CD14-positive monocyte (primary cell): ENCODE measurements at regions not wholly inside any gene's neighbourhood (a gene's known extent, or its start where the extent isn't known, plus 50 kb on each side); places are given as distances from the start of the nearest gene placed in this dataset.

Source experiments
- DNase-seq, 3 donors: peaks; one replicate each; pipeline ENCODE4 v3.0.0-alpha.2; 2011 to 2022
- H2AFZ ChIP-seq: 2 replicates; pipeline ENCODE4 v1.6.0; 2012; ENCODE audit warnings: mild to moderate bottlenecking, low read depth, low read length, inconsistent platforms; ENCODE audit not compliant: insufficient read depth, poor library complexity, severe bottlenecking
- H3K27ac ChIP-seq, 2 donors: 1 replicate in 1 of 2; 2 replicates in 1 of 2; pipeline ENCODE4 v1.5.1; 2012 to 2013; ENCODE audit warnings: low read length in 2 of 2, control low read depth in 1 of 2, inconsistent platforms in 1 of 2, low read depth in 1 of 2, mild to moderate bottlenecking in 1 of 2
- H3K27me3 ChIP-seq, 2 donors: one replicate each; pipeline versions ENCODE4 v1.6.0 to v1.6.1; 2011 to 2013; ENCODE audit warnings: low read length in 2 of 2; ENCODE audit not compliant: control insufficient read depth in 2 of 2, insufficient read depth in 2 of 2
- H3K36me3 ChIP-seq, 2 donors: replicated peaks in 1 of 2; 1 replicate in 1 of 2; 2 replicates in 1 of 2; pipeline versions ENCODE4 v1.5.1 to v1.6.1; 2012 to 2013; ENCODE audit warnings: low read length in 2 of 2, control low read depth in 1 of 2, inconsistent platforms in 1 of 2, mild to moderate bottlenecking in 1 of 2; ENCODE audit not compliant: insufficient read depth in 2 of 2, control insufficient read depth in 1 of 2
- H3K4me1 ChIP-seq, 2 donors: 1 replicate in 1 of 2; 2 replicates in 1 of 2; pipeline versions ENCODE4 v1.5.1 to v1.6.1; 2012 to 2013; ENCODE audit warnings: low read length in 2 of 2, control low read depth in 1 of 2, inconsistent platforms in 1 of 2, mild to moderate bottlenecking in 1 of 2, moderate library complexity in 1 of 2; ENCODE audit not compliant: insufficient read depth in 2 of 2, control insufficient read depth in 1 of 2
- H3K4me2 ChIP-seq: replicated peaks from 2 replicates; pipeline ENCODE3; 2012; ENCODE audit warnings: low read length, moderate library complexity, mild to moderate bottlenecking; ENCODE audit not compliant: poor library complexity, severe bottlenecking; ENCODE audit errors: extremely low read depth
- H3K4me3 ChIP-seq, 3 experiments: fragments of 200-600 bp in 1 of 3; sonication (generic) in 1 of 3; replicated peaks in 1 of 3; 1 replicate in 2 of 3; 2 replicates in 1 of 3; pipeline ENCODE4 v1.5.1; 2011 to 2013; ENCODE audit warnings: low read length in 3 of 3, mild to moderate bottlenecking in 3 of 3, control low read depth in 2 of 3, low read depth in 2 of 3, inconsistent platforms in 1 of 3, moderate library complexity in 1 of 3
- H3K79me2 ChIP-seq: 2 replicates; pipeline ENCODE4 v1.6.0; 2012; ENCODE audit warnings: mild to moderate bottlenecking, control low read depth, inconsistent platforms, low read length, moderate library complexity; ENCODE audit not compliant: insufficient read depth
- H3K9ac ChIP-seq: 2 replicates; pipeline ENCODE4 v1.6.0; 2017; ENCODE audit warnings: low read length, mild to moderate bottlenecking; ENCODE audit not compliant: insufficient read depth, poor library complexity, severe bottlenecking
- H3K9me3 ChIP-seq, 2 donors: replicated peaks in 1 of 2; 1 replicate in 1 of 2; 2 replicates in 1 of 2; pipeline versions ENCODE4 v1.5.1 to v1.6.1; 2012 to 2013; ENCODE audit warnings: low read length in 2 of 2, control low read depth in 1 of 2; ENCODE audit not compliant: control insufficient read depth in 1 of 2, insufficient read depth in 1 of 2
- H4K20me1 ChIP-seq: 2 replicates; pipeline ENCODE4 v1.6.0; 2012; ENCODE audit warnings: mild to moderate bottlenecking, low read length, control low read depth, moderate library complexity; ENCODE audit not compliant: insufficient read depth
- H3K27ac Mint-ChIP-seq, 7 donors: one replicate each; pipeline ENCODE4 v1.8.0; 2020; ENCODE audit warnings: mild to moderate bottlenecking in 7 of 7, mixed read lengths in 7 of 7, moderate library complexity in 6 of 7, inconsistent platforms in 2 of 7
- H3K27me3 Mint-ChIP-seq, 3 donors: one replicate each; pipeline ENCODE4 v1.8.0; 2021 to 2022; ENCODE audit warnings: low read depth in 3 of 3, mild to moderate bottlenecking in 3 of 3, mixed read lengths in 3 of 3, moderate library complexity in 3 of 3, inconsistent platforms in 1 of 3
- H3K36me3 Mint-ChIP-seq, 2 donors: one replicate each; pipeline ENCODE4 v1.8.0; 2020; ENCODE audit warnings: mixed read lengths in 2 of 2, inconsistent platforms in 1 of 2, mild to moderate bottlenecking in 1 of 2
- H3K4me1 Mint-ChIP-seq: one replicate; pipeline ENCODE4 v1.8.0; 2020; ENCODE audit warnings: mild to moderate bottlenecking, mixed read lengths
- H3K4me3 Mint-ChIP-seq, 2 donors: one replicate each; pipeline ENCODE4 v1.8.0; 2020; ENCODE audit warnings: mild to moderate bottlenecking in 2 of 2, mixed read lengths in 2 of 2, moderate library complexity in 1 of 2
- H3K9me3 Mint-ChIP-seq, 7 donors: one replicate each; pipeline ENCODE4 v1.8.0; 2020 to 2022; ENCODE audit warnings: mixed read lengths in 7 of 7, mild to moderate bottlenecking in 6 of 7, moderate library complexity in 6 of 7, inconsistent platforms in 2 of 7
- CTCF ChIP-seq: fragments of 200-600 bp; IDR thresholded peaks from one replicate; pipeline ENCODE4 v1.8.0; 2022; ENCODE audit warnings: antibody characterized with exemption, mild to moderate bottlenecking
- WGBS: methylation state at CpG from one replicate; pipeline ENCODE4 v1.1.5; 2013; ENCODE audit warnings: missing lambda C conversion rate; ENCODE audit not compliant: insufficient coverage; 5-methylcytosine and 5-hydroxymethylcytosine counted together
- intact Hi-C, 2 donors: fragments of 100-400 bp; cut with micrococcal nuclease; formaldehyde crosslinking; loops; one replicate each; pipeline versions ENCODE4 v1.15.0 to v1.15.1; 2023

DNA sequence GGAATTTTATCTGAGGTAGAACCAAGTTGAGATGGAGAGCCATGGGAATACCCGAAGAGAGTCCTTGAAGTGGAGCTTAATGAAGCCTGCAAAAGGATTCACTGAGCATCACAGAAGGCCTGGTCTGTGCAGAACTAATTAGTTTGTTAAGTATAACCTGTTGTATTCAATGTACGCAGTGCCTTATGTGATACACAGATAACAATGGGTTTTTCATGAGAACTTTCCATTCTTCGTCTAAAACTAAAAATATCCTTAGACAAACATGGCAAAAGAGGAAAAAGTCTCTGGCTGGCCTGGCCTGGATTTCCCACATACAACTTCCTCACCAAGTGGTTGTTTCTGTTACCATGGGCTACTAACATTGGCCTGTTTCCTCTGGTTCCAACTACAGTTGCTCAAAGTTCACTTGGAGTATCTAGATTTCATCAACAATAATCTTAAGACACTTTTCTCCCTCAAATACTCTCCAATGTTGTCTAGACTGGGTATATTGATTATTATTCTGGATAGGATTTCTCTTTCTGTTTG is 237.6 kb upstream of the ZNF462 start:
- no peak overlapping the region for H3K27ac Mint-ChIP-seq
- Histone ChIP-seq H3K27me3 (no peaks in the 10 kb centered on the region), H3K9ac (no peak overlapping the region), H3K79me2 (no peaks in the 10 kb centered on the region), H3K9me3 (no peaks in the 10 kb centered on the region), H3K36me3 (no peaks in the 10 kb centered on the region), H2AFZ (no peak overlapping the region), H3K4me2 (no peak overlapping the region), H3K27ac (no peak overlapping the region), H3K4me1 (no peaks in the 10 kb centered on the region), H4K20me1 (no peaks in the 10 kb centered on the region), H3K4me3 (no peak overlapping the region)
- no peak for TF ChIP-seq CTCF
- peaks cover 0 to 3% (median 0%) of the 10 kb centered on the region in 3 donors for H3K27me3 Mint-ChIP-seq
- peaks cover 0 to 5% (median 0%) of the 10 kb centered on the region in 7 donors for H3K9me3 Mint-ChIP-seq
- H3K4me1 Mint-ChIP-seq = no peaks in the 10 kb centered on the region
- H3K4me3 Mint-ChIP-seq = no peak overlapping the region
- intact Hi-C loops = no loop called here
- no peaks in the 10 kb centered on the region for H3K36me3 Mint-ChIP-seq
- no peak for DNase-seq
- WGBS = 67% methylated on average over 2 of the region's 3 CpGs

GRCh38 chr9:106626936-106627335 is 236.0 kb upstream of the ZNF462 start:
- Histone ChIP-seq H3K27ac (no peak overlapping the region), H4K20me1 (no peaks in the 10 kb centered on the region), H3K4me2 (no peak overlapping the region), H3K36me3 (no peaks in the 10 kb centered on the region), H2AFZ (no peak overlapping the region), H3K9me3 (no peaks in the 10 kb centered on the region), H3K4me3 (no peak overlapping the region), H3K79me2 (no peaks in the 10 kb centered on the region), H3K4me1 (no peaks in the 10 kb centered on the region), H3K27me3 (no peaks in the 10 kb centered on the region), H3K9ac (no peak overlapping the region)
- no peak for TF ChIP-seq CTCF
- Mint-ChIP-seq H3K4me3 (no peak overlapping the region), H3K36me3 (no peaks in the 10 kb centered on the region), H3K4me1 (no peaks in the 10 kb centered on the region), H3K27me3 (no peaks in the 10 kb centered on the region), H3K9me3 (peaks cover 0 to 1% (median 0%) of the 10 kb centered on the region in 7 donors), H3K27ac (no peak overlapping the region)
- intact Hi-C loops = no loop called here
- no peak for DNase-seq
- WGBS = no CpG with 5 or more reads among the region's 6 CpGs
